SK-N-SH treated with all-trans-retinoic acid at 6 μM for 48 hours (cell line): ENCODE measurements at regions not wholly inside any gene's neighbourhood (a gene's known extent, or its start where the extent isn't known, plus 50 kb on each side); places are given as distances from the start of the nearest gene placed in this dataset.

Experiments used
- ARNTL ChIP-seq: fragments of 450-650 bp; formaldehyde crosslinking; IDR thresholded peaks from 2 replicates; pipeline ENCODE4 v1.5.0; 2020; ENCODE audit warnings: low read depth, mild to moderate bottlenecking, moderate library complexity, borderline replicate concordance
- RARB ChIP-seq: fragments of 250-450 bp; sonication (Bioruptor Pico); IDR thresholded peaks from 2 replicates; pipeline ENCODE4 v1.8.0; 2021; ENCODE audit warnings: mild to moderate bottlenecking, moderate library complexity
- ZFP3 ChIP-seq: fragments of 250-450 bp; sonication (Bioruptor Pico); IDR thresholded peaks from 2 replicates; pipeline ENCODE4 v1.5.0; 2020; ENCODE audit warnings: mild to moderate bottlenecking, moderate library complexity
- TF ChIP-seq, protein P1 (sequence below): fragments of 250-450 bp; sonication (Bioruptor Pico); IDR thresholded peaks from 2 replicates; pipeline ENCODE4 v1.8.0; 2021; ENCODE audit warnings: low read depth, mild to moderate bottlenecking, moderate library complexity, borderline replicate concordance
- TF ChIP-seq, protein P2 (sequence below): fragments of 250-450 bp; sonication (Bioruptor Pico); IDR thresholded peaks from 2 replicates; pipeline ENCODE4 v1.5.0; 2020; ENCODE audit warnings: mild to moderate bottlenecking, moderate library complexity
- TF ChIP-seq, protein P3 (sequence below): fragments of 250-450 bp; sonication (Bioruptor Pico); IDR thresholded peaks from 2 replicates; pipeline ENCODE4 v1.8.0; 2020; ENCODE audit warnings: mild to moderate bottlenecking, moderate library complexity, borderline replicate concordance
- TF ChIP-seq, protein P4 (sequence below): fragments of 250-450 bp; sonication (Bioruptor Pico); IDR thresholded peaks from 2 replicates; pipeline ENCODE4 v1.5.1; 2021; ENCODE audit warnings: mild to moderate bottlenecking, moderate library complexity

DNA sequence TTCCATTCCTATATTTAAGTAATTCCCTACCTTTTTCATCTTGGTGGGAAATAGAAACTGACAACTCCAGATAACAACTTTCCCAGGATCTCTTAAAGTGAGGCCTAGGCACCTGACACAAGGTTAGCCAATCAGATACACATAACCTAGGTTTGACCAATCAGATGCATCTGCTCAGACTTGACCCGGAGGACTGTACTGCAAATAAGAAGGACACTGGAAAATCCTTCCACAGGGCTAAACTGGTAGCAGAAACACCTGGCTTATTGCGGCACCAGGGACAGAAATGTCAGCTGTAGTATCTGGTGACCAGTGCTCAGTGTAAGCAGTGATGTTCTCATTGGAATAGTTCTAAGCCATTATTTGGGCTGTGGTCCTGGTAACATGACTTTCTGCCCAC is 204.5 kb upstream of the SLCO3A1 start:
- TF ChIP-seq ARNTL (CRISPR knock-in tag) = no peak
- TF ChIP-seq, protein P1, sequence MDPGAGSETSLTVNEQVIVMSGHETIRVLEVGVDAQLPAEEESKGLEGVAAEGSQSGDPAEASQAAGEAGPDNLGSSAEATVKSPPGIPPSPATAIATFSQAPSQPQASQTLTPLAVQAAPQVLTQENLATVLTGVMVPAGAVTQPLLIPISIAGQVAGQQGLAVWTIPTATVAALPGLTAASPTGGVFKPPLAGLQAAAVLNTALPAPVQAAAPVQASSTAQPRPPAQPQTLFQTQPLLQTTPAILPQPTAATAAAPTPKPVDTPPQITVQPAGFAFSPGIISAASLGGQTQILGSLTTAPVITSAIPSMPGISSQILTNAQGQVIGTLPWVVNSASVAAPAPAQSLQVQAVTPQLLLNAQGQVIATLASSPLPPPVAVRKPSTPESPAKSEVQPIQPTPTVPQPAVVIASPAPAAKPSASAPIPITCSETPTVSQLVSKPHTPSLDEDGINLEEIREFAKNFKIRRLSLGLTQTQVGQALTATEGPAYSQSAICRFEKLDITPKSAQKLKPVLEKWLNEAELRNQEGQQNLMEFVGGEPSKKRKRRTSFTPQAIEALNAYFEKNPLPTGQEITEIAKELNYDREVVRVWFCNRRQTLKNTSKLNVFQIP (CRISPR knock-in tag) = no peak
- TF ChIP-seq, protein P2, sequence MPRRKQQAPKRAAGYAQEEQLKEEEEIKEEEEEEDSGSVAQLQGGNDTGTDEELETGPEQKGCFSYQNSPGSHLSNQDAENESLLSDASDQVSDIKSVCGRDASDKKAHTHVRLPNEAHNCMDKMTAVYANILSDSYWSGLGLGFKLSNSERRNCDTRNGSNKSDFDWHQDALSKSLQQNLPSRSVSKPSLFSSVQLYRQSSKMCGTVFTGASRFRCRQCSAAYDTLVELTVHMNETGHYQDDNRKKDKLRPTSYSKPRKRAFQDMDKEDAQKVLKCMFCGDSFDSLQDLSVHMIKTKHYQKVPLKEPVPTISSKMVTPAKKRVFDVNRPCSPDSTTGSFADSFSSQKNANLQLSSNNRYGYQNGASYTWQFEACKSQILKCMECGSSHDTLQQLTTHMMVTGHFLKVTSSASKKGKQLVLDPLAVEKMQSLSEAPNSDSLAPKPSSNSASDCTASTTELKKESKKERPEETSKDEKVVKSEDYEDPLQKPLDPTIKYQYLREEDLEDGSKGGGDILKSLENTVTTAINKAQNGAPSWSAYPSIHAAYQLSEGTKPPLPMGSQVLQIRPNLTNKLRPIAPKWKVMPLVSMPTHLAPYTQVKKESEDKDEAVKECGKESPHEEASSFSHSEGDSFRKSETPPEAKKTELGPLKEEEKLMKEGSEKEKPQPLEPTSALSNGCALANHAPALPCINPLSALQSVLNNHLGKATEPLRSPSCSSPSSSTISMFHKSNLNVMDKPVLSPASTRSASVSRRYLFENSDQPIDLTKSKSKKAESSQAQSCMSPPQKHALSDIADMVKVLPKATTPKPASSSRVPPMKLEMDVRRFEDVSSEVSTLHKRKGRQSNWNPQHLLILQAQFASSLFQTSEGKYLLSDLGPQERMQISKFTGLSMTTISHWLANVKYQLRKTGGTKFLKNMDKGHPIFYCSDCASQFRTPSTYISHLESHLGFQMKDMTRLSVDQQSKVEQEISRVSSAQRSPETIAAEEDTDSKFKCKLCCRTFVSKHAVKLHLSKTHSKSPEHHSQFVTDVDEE = no peak
- no peak for TF ChIP-seq RARB (CRISPR knock-in tag)
- no peak for TF ChIP-seq ZFP3
- TF ChIP-seq, protein P3, sequence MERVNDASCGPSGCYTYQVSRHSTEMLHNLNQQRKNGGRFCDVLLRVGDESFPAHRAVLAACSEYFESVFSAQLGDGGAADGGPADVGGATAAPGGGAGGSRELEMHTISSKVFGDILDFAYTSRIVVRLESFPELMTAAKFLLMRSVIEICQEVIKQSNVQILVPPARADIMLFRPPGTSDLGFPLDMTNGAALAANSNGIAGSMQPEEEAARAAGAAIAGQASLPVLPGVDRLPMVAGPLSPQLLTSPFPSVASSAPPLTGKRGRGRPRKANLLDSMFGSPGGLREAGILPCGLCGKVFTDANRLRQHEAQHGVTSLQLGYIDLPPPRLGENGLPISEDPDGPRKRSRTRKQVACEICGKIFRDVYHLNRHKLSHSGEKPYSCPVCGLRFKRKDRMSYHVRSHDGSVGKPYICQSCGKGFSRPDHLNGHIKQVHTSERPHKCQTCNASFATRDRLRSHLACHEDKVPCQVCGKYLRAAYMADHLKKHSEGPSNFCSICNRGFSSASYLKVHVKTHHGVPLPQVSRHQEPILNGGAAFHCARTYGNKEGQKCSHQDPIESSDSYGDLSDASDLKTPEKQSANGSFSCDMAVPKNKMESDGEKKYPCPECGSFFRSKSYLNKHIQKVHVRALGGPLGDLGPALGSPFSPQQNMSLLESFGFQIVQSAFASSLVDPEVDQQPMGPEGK (CRISPR knock-in tag) = no peak
- TF ChIP-seq, protein P4, sequence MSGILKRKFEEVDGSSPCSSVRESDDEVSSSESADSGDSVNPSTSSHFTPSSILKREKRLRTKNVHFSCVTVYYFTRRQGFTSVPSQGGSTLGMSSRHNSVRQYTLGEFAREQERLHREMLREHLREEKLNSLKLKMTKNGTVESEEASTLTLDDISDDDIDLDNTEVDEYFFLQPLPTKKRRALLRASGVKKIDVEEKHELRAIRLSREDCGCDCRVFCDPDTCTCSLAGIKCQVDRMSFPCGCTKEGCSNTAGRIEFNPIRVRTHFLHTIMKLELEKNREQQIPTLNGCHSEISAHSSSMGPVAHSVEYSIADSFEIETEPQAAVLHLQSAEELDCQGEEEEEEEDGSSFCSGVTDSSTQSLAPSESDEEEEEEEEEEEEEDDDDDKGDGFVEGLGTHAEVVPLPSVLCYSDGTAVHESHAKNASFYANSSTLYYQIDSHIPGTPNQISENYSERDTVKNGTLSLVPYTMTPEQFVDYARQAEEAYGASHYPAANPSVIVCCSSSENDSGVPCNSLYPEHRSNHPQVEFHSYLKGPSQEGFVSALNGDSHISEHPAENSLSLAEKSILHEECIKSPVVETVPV (CRISPR knock-in tag) = no peak
